ENCODE measurements at regions not wholly inside any gene's neighbourhood (a gene's known extent, or its start where the extent isn't known, plus 50 kb on each side); places are given as distances from the start of the nearest gene placed in this dataset.

GRCh38 chr3:127363891-127364290 lies 76.0 kb upstream of the PRR20G start (continued):
- TF ChIP-seq CTCF (IDR thresholded peaks at IDR 0.05 in 2 of 3, conservative IDR thresholded peaks at IDR 0.05 in 1 of 3; ENCODE audit: borderline replicate concordance in 1 of 3, insufficient read depth in 1 of 3, low read depth in 2 of 3, low read length in 2 of 3) (no peak), EZH2 (IDR thresholded peaks at IDR 0.05) (no peak), YY1 (IDR thresholded peaks at IDR 0.05; ENCODE audit: extremely low read depth, insufficient replicate concordance, low read depth, low read length) (no peak), EZH2phosphoT487 (IDR thresholded peaks at IDR 0.05; ENCODE audit: borderline replicate concordance) (no peak)

- Histone ChIP-seq H2AFZ (ENCODE audit: low read depth, low read length, poor library complexity, severe bottlenecking) (no peak overlapping the region), H3K36me3 (ENCODE audit: control insufficient read depth in 1 of 2, insufficient read depth in 2 of 2, low read length in 2 of 2) (no peaks in the 10 kb centered on the region), H3K79me2 (ENCODE audit: insufficient read depth, low read length) (no peaks in the 10 kb centered on the region), H3K4me1 (ENCODE audit: control insufficient read depth in 1 of 2, insufficient read depth in 2 of 2, low read length in 2 of 2) (no peaks in the 10 kb centered on the region), H3K27me3 (ENCODE audit: insufficient read depth, low read length) (peaks cover 7% of the 10 kb centered on the region; the same call in 1 of the 2 replicates), H3K9me3 (ENCODE audit: control insufficient read depth in 1 of 2, insufficient read depth in 1 of 2, low read depth in 1 of 2, low read length in 2 of 2) (no peaks in the 10 kb centered on the region), H3K9me2 (ENCODE audit: insufficient read depth) (no peaks in the 10 kb centered on the region), H3K9ac (ENCODE audit: low read length) (no peak overlapping the region), H3K4me2 (ENCODE audit: low read length) (no peak overlapping the region), H3K4me3 (replicated peaks in 1 of 2; ENCODE audit: low read depth in 1 of 2, low read length in 2 of 2) (no peak overlapping the region), H3K27ac (ENCODE audit: low read depth, low read length) (no peak overlapping the region), H4K20me1 (ENCODE audit: insufficient read depth) (no peaks in the 10 kb centered on the region)
- ChIA-PET CTCF (interaction anchor here (1.4 kb wide), 1 partner anchor 11 kb away, joined by 4 read pairs; no protein-coding TSS in a partner anchor), POLR2A (no interaction called here), RAD21 (ENCODE audit: low non-redundant PET in 1 of 2, low total read pairs in 2 of 2, uncharacterized antibody in 2 of 2, unreplicated experiment in 2 of 2) (no interaction called here)
- intact Hi-C loops (cut with micrococcal nuclease), result no loop called here
- ATAC-seq (no peak), DNase-seq (ENCODE audit: low read depth, low spot score) (no peak)
- no TSS peak for BruUV-seq (replicated peaks)
- TF ChIP-seq CBX3 (IDR thresholded peaks at IDR 0.05; ENCODE audit: low read depth) (no peak), POLR2A (IDR thresholded peaks at IDR 0.05; ENCODE audit: borderline replicate concordance, extremely low read depth, insufficient read depth, insufficient read length) (no peak), EZH2phosphoT487 (IDR thresholded peaks at IDR 0.05; ENCODE audit: borderline replicate concordance) (no peak), CTCF (IDR thresholded peaks at IDR 0.05 in 2 of 3, conservative IDR thresholded peaks at IDR 0.05 in 1 of 3; ENCODE audit: borderline replicate concordance in 1 of 3, insufficient read depth in 1 of 3, low read depth in 2 of 3, low read length in 2 of 3) (no peak), ELF1 (IDR thresholded peaks at IDR 0.05; ENCODE audit: borderline replicate concordance, low read depth) (no peak), MAX (IDR thresholded peaks at IDR 0.05) (no peak), ZFX (IDR thresholded peaks at IDR 0.05) (no peak), RAD21 (IDR thresholded peaks at IDR 0.05; ENCODE audit: low read depth) (no peak), REST (IDR thresholded peaks at IDR 0.05; ENCODE audit: low read depth) (no peak), FOSL1 (IDR thresholded peaks at IDR 0.05; ENCODE audit: low read depth) (no peak), POLR2AphosphoS5 (IDR thresholded peaks at IDR 0.05; ENCODE audit: low read depth, low read length) (no peak), YY1 (IDR thresholded peaks at IDR 0.05; ENCODE audit: extremely low read depth, insufficient replicate concordance, low read depth, low read length) (no peak), ZBTB33 (IDR thresholded peaks at IDR 0.05; ENCODE audit: extremely low read depth, insufficient replicate concordance, low read length) (no peak)
These were observed 75.3 kb upstream of the PRR20G start for GRCh38 chr3:127363171-127363570.

All from HCT116 (cell line).